ENCODE measurements at regions not wholly inside any gene's neighbourhood (a gene's known extent, or its start where the extent isn't known, plus 50 kb on each side); places are given as distances from the start of the nearest gene placed in this dataset.

DNA sequence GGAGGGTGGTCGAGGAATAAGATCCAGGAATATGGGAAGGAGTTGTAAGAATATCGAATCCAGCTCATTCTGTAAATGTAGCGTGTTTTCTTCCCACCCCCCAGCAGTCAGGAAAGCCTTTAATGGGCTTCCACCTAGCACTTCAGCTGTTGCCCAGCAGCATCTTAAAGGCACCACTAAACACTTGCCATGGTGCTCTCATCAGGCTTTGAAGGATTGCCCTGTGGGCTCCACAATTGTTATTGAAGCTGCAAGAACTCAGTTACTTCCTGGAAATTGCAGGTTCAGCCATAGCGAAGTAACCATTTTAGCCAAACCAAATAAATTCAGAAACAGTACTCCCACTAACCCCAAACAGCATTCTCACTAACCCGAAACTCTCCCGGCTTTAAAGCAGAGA lies 511.2 kb downstream of the PLPP3 start:
- no peaks in the 10 kb centered on the region for H3K9me3 ChIP-seq
- no peak for TF ChIP-seq CTCF (IDR thresholded peaks at IDR 0.05; ENCODE audit: low read depth, low read length)
- H3K4me1 ChIP-seq = no peaks in the 10 kb centered on the region
- no peaks in the 10 kb centered on the region for H3K36me3 ChIP-seq
- H3K27me3 ChIP-seq = no peaks in the 10 kb centered on the region
- DNase-seq = no peak
- H3K4me3 ChIP-seq (ENCODE audit: low read depth, low read length) = no peak overlapping the region

DNA sequence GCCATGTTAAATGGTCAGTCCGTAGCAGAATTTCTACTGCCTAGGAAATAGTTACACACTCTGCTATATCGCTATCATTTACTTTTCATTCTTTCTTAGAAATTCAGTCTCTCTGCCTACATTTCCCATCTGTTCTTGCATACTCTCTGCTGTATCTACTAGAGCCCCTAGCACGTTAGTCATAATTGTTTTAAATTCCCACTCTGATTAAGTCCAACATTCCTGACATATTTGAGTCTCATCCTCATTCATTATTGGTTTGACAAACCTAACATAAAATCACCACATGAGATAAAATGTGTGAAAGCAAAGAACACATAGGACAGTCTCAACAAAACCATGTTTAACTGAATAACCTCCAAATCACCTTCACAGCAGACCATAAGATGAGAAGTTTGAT lies 513.6 kb downstream of the PLPP3 start:
- H3K4me1 ChIP-seq = no peaks in the 10 kb centered on the region
- DNase-seq = no peak
- no peak for TF ChIP-seq CTCF (IDR thresholded peaks at IDR 0.05; ENCODE audit: low read depth, low read length)
- no peak overlapping the region for H3K4me3 ChIP-seq (ENCODE audit: low read depth, low read length)
- H3K27me3 ChIP-seq = no peaks in the 10 kb centered on the region
- no peaks in the 10 kb centered on the region for H3K36me3 ChIP-seq
- H3K9me3 ChIP-seq = no peaks in the 10 kb centered on the region

DNA sequence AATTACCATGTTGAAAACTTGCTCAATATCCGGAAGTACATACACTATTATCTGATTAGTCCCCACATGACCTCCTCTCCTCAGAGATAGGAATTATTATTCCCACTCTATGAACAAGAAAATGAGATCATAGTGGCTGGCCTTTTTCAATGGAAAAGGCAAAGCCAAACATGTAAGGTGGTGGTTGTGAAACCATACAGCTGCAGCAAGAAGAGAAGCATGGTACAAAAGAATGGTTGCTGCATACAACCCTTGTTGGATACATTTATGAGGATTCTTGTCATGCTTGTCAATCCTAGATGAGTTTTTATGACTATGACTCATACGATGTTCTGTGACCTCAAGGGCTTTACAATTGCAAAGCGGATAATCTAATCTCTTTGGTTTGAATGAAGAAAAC lies 514.7 kb downstream of the PLPP3 start:
- DNase-seq = no peak
- H3K4me3 ChIP-seq (ENCODE audit: low read depth, low read length) = no peak overlapping the region
- H3K4me1 ChIP-seq = no peaks in the 10 kb centered on the region
- no peaks in the 10 kb centered on the region for H3K9me3 ChIP-seq
- no peak for TF ChIP-seq CTCF (IDR thresholded peaks at IDR 0.05; ENCODE audit: low read depth, low read length)
- no peaks in the 10 kb centered on the region for H3K36me3 ChIP-seq
- no peaks in the 10 kb centered on the region for H3K27me3 ChIP-seq

DNA sequence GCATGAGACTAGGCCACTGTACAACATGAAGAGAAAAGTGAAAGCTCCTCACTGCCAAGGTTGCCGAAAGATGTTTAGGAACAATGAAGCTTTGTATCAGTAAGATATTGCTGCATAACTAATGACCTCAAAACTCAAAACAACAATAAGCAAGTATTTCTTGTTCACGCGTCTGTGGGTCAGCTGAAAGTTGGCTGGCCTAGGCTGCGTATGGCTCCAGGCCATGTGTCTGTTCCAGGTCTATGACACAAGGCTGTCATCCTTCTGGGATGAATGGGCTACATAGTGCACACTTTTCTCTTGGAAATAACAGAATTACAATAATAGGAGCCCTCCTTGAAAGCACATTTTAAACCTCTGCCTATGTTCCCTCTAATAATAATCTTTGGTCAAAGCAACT lies 515.9 kb downstream of the PLPP3 start:
- Histone ChIP-seq H3K4me1 (no peaks in the 10 kb centered on the region), H3K36me3 (no peaks in the 10 kb centered on the region), H3K27me3 (no peaks in the 10 kb centered on the region), H3K4me3 (ENCODE audit: low read depth, low read length) (no peak overlapping the region), H3K9me3 (no peaks in the 10 kb centered on the region)
- no peak for TF ChIP-seq CTCF (IDR thresholded peaks at IDR 0.05; ENCODE audit: low read depth, low read length)
- no peak for DNase-seq

DNA sequence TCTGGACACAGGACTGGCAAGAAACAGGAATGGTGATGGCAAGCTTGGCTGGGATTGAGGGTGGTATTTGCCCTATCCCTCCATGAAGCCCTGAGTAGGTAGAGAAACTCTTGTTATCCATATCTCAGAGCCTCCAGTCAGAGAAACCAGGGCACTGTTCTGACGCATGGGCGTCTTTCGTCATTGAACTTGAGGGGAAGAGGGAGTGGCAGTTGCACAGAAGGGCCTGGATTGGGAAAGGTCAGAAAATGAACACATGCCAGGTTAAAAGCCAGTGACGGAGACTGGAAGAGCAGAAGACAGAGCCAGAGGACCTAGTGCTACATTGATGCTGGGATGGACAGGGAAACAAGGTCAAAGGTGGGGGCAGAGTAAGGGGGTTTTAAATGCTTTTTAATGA lies 516.7 kb downstream of the PLPP3 start:
- DNase-seq = no peak
- Histone ChIP-seq H3K36me3 (no peaks in the 10 kb centered on the region), H3K9me3 (no peaks in the 10 kb centered on the region), H3K27me3 (no peaks in the 10 kb centered on the region), H3K4me3 (ENCODE audit: low read depth, low read length) (no peak overlapping the region), H3K4me1 (no peaks in the 10 kb centered on the region)
- TF ChIP-seq CTCF (IDR thresholded peaks at IDR 0.05; ENCODE audit: low read depth, low read length) = no peak

- H3K4me3 ChIP-seq (ENCODE audit: low read depth, low read length) = no peak overlapping the region
- no peaks in the 10 kb centered on the region for H3K27me3 ChIP-seq
- no peaks in the 10 kb centered on the region for H3K36me3 ChIP-seq
- no peaks in the 10 kb centered on the region for H3K4me1 ChIP-seq
- no peak for TF ChIP-seq CTCF (IDR thresholded peaks at IDR 0.05; ENCODE audit: low read depth, low read length)
- no peak for DNase-seq
- H3K9me3 ChIP-seq = no peaks in the 10 kb centered on the region
Observed at GRCh38 chr1:56061824-56062223, 517.5 kb downstream of the PLPP3 start.
